ENCODE measurements at regions not wholly inside any gene's neighbourhood (a gene's known extent, or its start where the extent isn't known, plus 50 kb on each side); places are given as distances from the start of the nearest gene placed in this dataset.

DNA sequence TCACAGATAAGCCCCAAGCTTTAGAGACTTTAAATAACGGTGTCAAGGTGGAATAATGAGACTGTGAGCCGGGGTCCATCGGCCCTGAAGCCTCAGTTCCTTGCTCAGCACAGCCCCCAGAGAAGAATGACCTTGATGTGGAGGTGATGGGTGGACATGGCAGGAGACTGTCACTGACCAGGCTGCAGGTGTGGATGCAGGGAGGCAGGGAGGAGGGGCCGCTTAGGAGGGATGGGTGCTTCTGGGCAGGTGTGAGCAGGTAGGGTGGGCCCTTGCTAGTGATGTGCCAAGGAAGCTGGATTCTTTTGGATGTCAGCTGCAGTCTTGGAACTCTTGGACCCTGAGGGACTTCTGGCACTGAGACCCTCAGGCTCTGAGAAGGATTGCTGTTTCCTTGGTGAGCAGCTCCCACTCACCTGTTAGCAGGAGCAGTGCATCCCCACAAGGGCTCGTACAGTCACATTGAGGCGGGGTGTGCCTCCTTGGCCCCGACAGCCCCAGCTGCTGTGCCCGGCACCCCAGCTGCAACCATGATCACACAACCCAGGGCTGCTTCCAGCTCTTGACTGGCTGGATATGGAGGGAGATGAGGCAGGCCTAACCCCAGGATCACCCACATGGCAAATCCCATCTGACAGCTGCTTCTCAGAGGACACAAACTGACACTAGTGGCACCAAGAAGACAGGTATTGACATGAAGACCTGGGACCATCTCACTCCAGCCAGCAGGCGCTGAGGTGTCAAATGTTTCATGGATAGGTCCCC is 209.8 kb upstream of the HDAC4 start:
- no peak for TF ChIP-seq CTCF (IDR thresholded peaks at IDR 0.05)
- no peaks in the 10 kb centered on the region for H3K27me3 ChIP-seq
- no peak overlapping the region for H3K27ac ChIP-seq
- H3K36me3 ChIP-seq, result no peaks in the 10 kb centered on the region
- H3K4me3 ChIP-seq (ENCODE audit: low read depth in 1 of 2, low read length in 1 of 2), result no peak overlapping the region
- H3K9me3 ChIP-seq, result no peaks in the 10 kb centered on the region
- H3K4me1 ChIP-seq (ENCODE audit: control insufficient read depth in 1 of 2, insufficient read depth in 1 of 2, low read depth in 1 of 2, low read length in 1 of 2), result peaks cover 27 to 30% of the 10 kb centered on the region in 2 experiments

- no peak for TF ChIP-seq CTCF (IDR thresholded peaks at IDR 0.05)
- Histone ChIP-seq H3K9me3 (no peaks in the 10 kb centered on the region), H3K4me1 (ENCODE audit: control insufficient read depth in 1 of 2, insufficient read depth in 1 of 2, low read depth in 1 of 2, low read length in 1 of 2) (peaks cover 33 to 35% of the 10 kb centered on the region in 2 experiments), H3K27ac (no peak overlapping the region), H3K36me3 (no peaks in the 10 kb centered on the region), H3K27me3 (no peaks in the 10 kb centered on the region), H3K4me3 (ENCODE audit: low read depth in 1 of 2, low read length in 1 of 2) (no peak overlapping the region)
These were observed 208.9 kb upstream of the HDAC4 start for GRCh38 chr2:239609607-239610310.

DNA sequence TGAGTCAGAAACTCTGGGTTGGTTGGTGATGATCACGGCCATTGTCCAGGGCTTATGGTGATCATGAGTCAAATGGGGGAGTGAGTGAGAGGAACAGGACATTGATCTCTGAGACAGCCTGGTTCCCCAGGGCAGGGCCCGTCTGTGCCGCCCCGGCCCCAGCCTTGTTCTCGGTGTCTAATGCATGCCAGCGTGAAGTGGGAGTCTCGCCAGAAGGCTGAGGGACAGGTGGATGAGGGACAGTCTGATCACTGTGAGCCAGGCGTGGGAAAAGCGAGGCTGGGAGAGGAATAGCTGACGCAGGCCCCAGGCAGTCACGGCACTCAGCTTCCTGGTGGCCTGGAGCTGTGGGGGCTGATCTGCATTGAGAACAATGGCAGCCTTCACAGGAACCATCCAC is 208.3 kb upstream of the HDAC4 start:
- no peak for TF ChIP-seq CTCF (IDR thresholded peaks at IDR 0.05)
- Histone ChIP-seq H3K9me3 (no peaks in the 10 kb centered on the region), H3K27ac (no peak overlapping the region)

DNA sequence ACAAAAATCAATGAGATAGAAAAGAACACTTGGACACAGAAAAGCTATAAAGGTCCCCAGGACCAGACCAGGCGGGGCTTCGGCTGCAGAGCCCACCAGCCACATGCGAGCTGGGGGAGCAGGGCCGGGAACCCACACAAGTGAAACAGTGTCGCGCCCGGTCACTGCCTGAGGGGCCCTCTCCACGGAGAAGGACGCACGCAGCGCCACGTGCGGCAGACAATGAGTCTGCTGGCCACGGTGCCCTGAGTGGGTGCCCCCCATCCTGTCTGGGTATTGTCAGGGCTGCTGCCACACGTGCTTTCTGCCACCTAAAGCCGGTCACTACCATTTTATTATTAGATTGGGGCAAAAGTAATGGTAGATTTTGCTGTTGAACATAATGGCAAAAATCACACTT is 207.9 kb upstream of the HDAC4 start:
- Histone ChIP-seq H3K9me3 (no peaks in the 10 kb centered on the region), H3K4me1 (ENCODE audit: control insufficient read depth in 1 of 2, insufficient read depth in 1 of 2, low read depth in 1 of 2, low read length in 1 of 2) (peaks cover 35 to 36% of the 10 kb centered on the region in 2 experiments), H3K27me3 (no peaks in the 10 kb centered on the region), H3K27ac (no peak overlapping the region), H3K36me3 (no peaks in the 10 kb centered on the region), H3K4me3 (ENCODE audit: low read depth in 1 of 2, low read length in 1 of 2) (no peak overlapping the region)
- TF ChIP-seq CTCF (IDR thresholded peaks at IDR 0.05), result no peak

More for the DNA sequence above, 208.3 kb upstream of the HDAC4 start:
- Histone ChIP-seq H3K4me3 (ENCODE audit: low read depth in 1 of 2, low read length in 1 of 2) (no peak overlapping the region), H3K36me3 (no peaks in the 10 kb centered on the region), H3K4me1 (ENCODE audit: control insufficient read depth in 1 of 2, insufficient read depth in 1 of 2, low read depth in 1 of 2, low read length in 1 of 2) (peaks cover 33 to 35% of the 10 kb centered on the region in 2 experiments), H3K27me3 (no peaks in the 10 kb centered on the region)

DNA sequence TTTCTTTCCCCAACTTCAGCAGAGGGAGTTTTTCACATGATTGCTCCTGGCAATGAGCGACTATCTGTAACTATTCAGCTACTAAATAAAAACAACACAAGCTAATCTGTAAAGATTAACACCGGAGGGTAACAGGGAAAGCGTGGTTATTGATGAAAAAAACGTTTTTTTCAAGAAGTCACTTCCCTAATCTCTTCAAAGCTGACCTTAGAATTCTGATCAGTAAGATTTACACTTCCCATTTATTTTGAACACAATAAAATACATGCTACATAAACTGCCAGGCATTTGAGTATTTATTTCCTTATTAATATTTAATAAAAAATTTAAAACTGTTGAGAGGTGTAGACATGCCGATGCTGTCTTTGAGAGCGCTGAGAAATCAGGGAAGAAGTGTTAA is 207.4 kb upstream of the HDAC4 start:
- Histone ChIP-seq H3K27me3 (no peaks in the 10 kb centered on the region), H3K4me1 (ENCODE audit: control insufficient read depth in 1 of 2, insufficient read depth in 1 of 2, low read depth in 1 of 2, low read length in 1 of 2) (peaks cover 40 to 41% of the 10 kb centered on the region in 2 experiments), H3K27ac (peak overlapping the region; percentile 63), H3K4me3 (ENCODE audit: low read depth in 1 of 2, low read length in 1 of 2) (no peak overlapping the region), H3K9me3 (no peaks in the 10 kb centered on the region), H3K36me3 (no peaks in the 10 kb centered on the region)
- TF ChIP-seq CTCF (IDR thresholded peaks at IDR 0.05), result no peak
